GM18526 (cell line): ENCODE measurements at regions not wholly inside any gene's neighbourhood (a gene's known extent, or its start where the extent isn't known, plus 50 kb on each side); places are given as distances from the start of the nearest gene placed in this dataset.

Source experiments
- POLR2A ChIP-seq: IDR thresholded peaks from 3 replicates; pipeline ENCODE4 v1.6.1; 2011; ENCODE audit not compliant: insufficient read length; ENCODE audit errors: extremely low read depth

- TF ChIP-seq POLR2A: no peak
These were observed 244.5 kb upstream of the PKDCC start for GRCh38 chr2:41803361-41803760.

- TF ChIP-seq POLR2A: no peak
These were observed 241.5 kb upstream of the PKDCC start for GRCh38 chr2:41806286-41806685.

GRCh38 chr2:41821167-41821566 lies 226.7 kb upstream of the PKDCC start:
- no peak for TF ChIP-seq POLR2A

- TF ChIP-seq POLR2A: no peak
These were observed 220.9 kb upstream of the PKDCC start for GRCh38 chr2:41826921-41827320.

GRCh38 chr2:41827354-41827971 lies 220.4 kb upstream of the PKDCC start:
- no peak for TF ChIP-seq POLR2A

GRCh38 chr2:41828052-41828643 lies 219.7 kb upstream of the PKDCC start:
- TF ChIP-seq POLR2A: no peak

GRCh38 chr2:41829052-41829451 lies 218.8 kb upstream of the PKDCC start:
- no peak for TF ChIP-seq POLR2A

GRCh38 chr2:41830600-41830999 lies 217.2 kb upstream of the PKDCC start:
- TF ChIP-seq POLR2A: no peak

GRCh38 chr2:41832218-41832617 lies 215.6 kb upstream of the PKDCC start:
- TF ChIP-seq POLR2A: no peak

GRCh38 chr2:41835401-41835800 lies 212.4 kb upstream of the PKDCC start:
- TF ChIP-seq POLR2A: no peak

GRCh38 chr2:41836948-41837347 lies 210.9 kb upstream of the PKDCC start:
- TF ChIP-seq POLR2A: no peak

GRCh38 chr2:41837610-41838009 lies 210.2 kb upstream of the PKDCC start:
- no peak for TF ChIP-seq POLR2A

- peak; percentile 57 for TF ChIP-seq POLR2A
These were observed 206.9 kb upstream of the PKDCC start for GRCh38 chr2:41840702-41841551.

GRCh38 chr2:41846962-41847361 lies 200.9 kb upstream of the PKDCC start:
- TF ChIP-seq POLR2A: no peak

- TF ChIP-seq POLR2A: no peak
These were observed 199.9 kb upstream of the PKDCC start for GRCh38 chr2:41847744-41848441.

- no peak for TF ChIP-seq POLR2A
These were observed 196.3 kb upstream of the PKDCC start for GRCh38 chr2:41851554-41851953.
